ENCODE measurements at regions not wholly inside any gene's neighbourhood (a gene's known extent, or its start where the extent isn't known, plus 50 kb on each side); places are given as distances from the start of the nearest gene placed in this dataset.

- DNase-seq (ENCODE audit: low read depth) = peak; percentile 78
Observed at GRCh38 chr2:45275242-45275805, 266.1 kb upstream of the SIX2 start.

- no peak for DNase-seq (ENCODE audit: low read depth)
Observed at GRCh38 chr2:45274250-45274926, 265.1 kb upstream of the SIX2 start.

GRCh38 chr2:45273412-45274249 is 264.4 kb upstream of the SIX2 start:
- no peak for DNase-seq (ENCODE audit: low read depth)

GRCh38 chr2:45272549-45273265 is 263.5 kb upstream of the SIX2 start:
- no peak for DNase-seq (ENCODE audit: low read depth)

DNA sequence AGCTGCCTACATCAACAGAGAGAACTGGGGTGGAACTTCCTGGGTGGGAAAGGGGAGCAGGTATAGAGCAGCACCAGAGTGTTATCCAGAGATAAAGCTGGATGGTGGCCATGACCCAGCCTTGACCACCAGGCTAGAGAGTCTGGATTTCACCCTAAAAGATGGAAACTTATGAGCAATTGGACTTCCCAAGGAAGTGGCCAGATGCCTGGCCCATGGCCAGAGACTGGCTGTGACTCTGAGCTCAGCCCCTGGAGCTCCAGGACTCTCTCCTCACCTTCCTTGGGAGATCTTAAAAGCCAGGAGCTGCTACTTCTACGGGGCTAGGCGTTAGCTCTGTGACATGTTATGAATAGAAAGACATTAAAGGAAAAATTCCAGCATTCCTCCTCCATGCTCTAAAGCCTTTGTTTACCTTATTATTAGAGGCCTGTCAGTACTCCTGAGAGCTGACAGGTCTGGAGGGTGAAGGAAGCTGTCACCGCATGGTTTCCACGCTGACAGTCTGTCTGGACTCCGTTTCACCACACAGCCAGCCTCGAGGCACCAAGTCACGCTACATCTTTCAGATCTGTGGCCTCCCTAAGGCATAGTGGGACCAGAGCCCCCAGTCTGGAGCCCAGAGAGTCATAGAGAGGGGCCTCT is 260.0 kb upstream of the SIX2 start:
- peak; percentile 40 for DNase-seq (ENCODE audit: low read depth)

DNA sequence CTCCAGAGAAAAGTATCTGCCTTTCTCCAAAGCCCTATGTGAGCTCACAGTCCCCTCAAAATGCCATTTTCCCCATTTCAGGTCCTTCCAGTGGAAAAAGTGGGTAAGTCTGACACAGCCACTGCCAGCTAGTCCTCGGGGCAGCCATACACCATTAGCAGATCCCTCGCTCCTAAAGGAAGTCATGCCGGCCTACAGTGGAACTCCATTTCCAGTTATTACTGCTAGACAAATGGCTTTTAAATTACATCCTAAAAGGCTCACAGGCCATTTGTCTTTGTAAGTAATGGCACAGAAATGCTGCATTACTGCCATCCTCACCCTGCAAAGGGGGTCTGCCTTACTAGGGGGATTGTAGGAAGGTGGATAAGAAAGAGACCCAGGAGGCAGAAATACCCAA is 259.4 kb upstream of the SIX2 start:
- no peak for DNase-seq (ENCODE audit: low read depth)

GRCh38 chr2:45267062-45267792 is 258.0 kb upstream of the SIX2 start:
- no peak for DNase-seq (ENCODE audit: low read depth)

DNA sequence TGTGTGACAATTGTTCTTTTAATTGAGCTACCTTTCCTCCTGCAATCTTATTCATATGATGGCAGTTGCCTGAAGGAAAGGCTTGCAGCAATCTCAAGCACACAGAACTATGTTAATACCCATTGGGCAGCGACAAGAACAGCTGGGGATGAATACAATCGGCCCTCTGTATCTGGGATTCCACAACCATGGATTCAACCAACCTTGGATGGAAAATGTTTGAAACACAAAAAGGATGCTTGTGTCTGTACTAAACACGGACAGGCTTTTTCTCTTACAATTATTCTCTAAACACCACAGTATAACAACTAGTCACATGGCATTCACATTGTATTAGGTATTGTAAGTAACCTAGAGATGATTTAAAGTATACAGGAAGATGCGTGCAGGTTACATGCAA is 256.1 kb upstream of the SIX2 start:
- DNase-seq (ENCODE audit: low read depth) = no peak

- peak; percentile 66 for DNase-seq (ENCODE audit: low read depth)
Observed at GRCh38 chr2:45264227-45265225, 255.3 kb upstream of the SIX2 start.

DNA sequence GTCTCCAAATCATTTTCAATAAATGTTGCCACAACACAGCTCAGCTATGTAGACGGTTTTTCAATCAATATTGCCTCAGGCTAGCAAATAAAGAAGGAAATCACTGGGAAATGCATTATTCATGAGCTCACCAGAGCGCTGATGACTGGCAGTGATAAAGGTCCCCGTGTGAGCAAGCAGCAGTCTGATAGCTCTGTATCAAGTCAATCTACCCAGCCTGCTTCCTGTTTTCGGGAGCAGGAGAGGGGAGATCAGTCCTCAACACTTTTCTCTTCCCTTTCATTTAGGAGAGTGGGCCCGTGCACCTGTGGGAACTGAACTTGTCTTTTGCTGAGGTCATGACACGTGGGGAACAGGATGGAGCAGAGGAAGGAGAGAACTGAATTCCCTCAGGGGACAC is 253.9 kb upstream of the SIX2 start:
- DNase-seq (ENCODE audit: low read depth) = no peak

DNA sequence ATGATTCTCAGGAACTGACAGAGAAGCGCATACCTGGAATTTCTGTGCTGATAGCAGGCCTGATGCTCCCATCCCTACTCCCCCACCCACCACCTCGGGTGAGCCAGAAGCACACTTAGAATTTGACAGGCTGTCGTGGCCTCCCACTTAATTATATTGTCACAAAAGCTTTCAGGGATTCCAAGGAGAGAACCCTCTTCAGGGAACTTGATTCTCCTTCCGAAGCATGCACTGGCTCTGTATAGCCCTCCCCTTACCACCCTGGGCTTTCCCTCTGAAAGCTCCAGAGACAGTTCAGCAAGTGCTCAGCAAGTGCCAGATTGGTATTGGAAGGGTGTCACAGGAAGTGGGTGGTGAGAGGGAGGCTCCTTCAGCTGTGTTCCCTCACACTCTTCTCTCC is 252.5 kb upstream of the SIX2 start:
- no peak for DNase-seq (ENCODE audit: low read depth)

GRCh38 chr2:45260946-45261345 is 251.7 kb upstream of the SIX2 start:
- DNase-seq (ENCODE audit: low read depth) = no peak

- no peak for DNase-seq (ENCODE audit: low read depth)
Observed at GRCh38 chr2:45259547-45260160, 250.4 kb upstream of the SIX2 start.

GRCh38 chr2:45259138-45259537 is 249.9 kb upstream of the SIX2 start:
- DNase-seq (ENCODE audit: low read depth) = no peak

DNA sequence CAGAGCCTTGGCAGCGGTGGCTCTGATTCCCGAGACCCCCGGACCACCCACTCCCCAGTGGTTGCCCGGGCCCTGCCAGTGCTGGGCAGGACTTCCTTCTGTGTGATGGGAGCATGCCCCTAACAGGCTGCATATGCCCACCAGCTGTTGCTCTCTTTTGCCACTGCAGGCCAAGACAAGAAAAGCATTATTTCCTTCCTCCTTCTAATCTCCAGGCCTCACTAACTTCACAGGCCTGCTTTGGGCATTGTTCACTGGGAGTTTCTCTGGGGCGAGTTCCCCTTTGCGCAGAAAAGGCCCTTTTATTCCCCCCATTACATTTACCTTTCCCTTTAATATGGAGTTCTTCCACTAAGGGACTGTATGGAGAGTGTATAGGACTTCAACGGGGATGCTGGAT is 249.1 kb upstream of the SIX2 start:
- no peak for DNase-seq (ENCODE audit: low read depth)

GRCh38 chr2:45257820-45258219 is 248.6 kb upstream of the SIX2 start:
- DNase-seq (ENCODE audit: low read depth) = no peak

- no peak for DNase-seq (ENCODE audit: low read depth)
Observed at GRCh38 chr2:45256867-45257641, 247.8 kb upstream of the SIX2 start.

- no peak for DNase-seq (ENCODE audit: low read depth)
Observed at GRCh38 chr2:45256173-45256866, 247.1 kb upstream of the SIX2 start.
